ENCODE measurements at regions not wholly inside any gene's neighbourhood (a gene's known extent, or its start where the extent isn't known, plus 50 kb on each side); places are given as distances from the start of the nearest gene placed in this dataset.

GRCh38 chr5:17735761-17736160 is 101.5 kb downstream of the TAF11L14 start:
- TF ChIP-seq EZH2phosphoT487 (IDR thresholded peaks at IDR 0.05; ENCODE audit: insufficient read depth, low read depth) (no peak), EZH2 (IDR thresholded peaks at IDR 0.05; ENCODE audit: insufficient read depth, poor library complexity, severe bottlenecking) (no peak)
